ENCODE measurements at regions not wholly inside any gene's neighbourhood (a gene's known extent, or its start where the extent isn't known, plus 50 kb on each side); places are given as distances from the start of the nearest gene placed in this dataset.
A peak's percentile ranks its signal among the peaks of the same experiment; 100 is the strongest.

- TF ChIP-seq SIN3A (IDR thresholded peaks at IDR 0.05; ENCODE audit: borderline replicate concordance, insufficient read depth, low read length) (no peak), REST (IDR thresholded peaks at IDR 0.05; ENCODE audit: insufficient read depth in 1 of 2, low read depth in 2 of 2, low read length in 2 of 2) (peak; percentile 36 to 85; a peak in 3 of 4 replicates)
These were observed 922.6 kb upstream of the SLIT2 start for GRCh38 chr4:19329077-19329476.

- TF ChIP-seq POLR2AphosphoS5 (IDR thresholded peaks at IDR 0.05; ENCODE audit: low read depth, low read length) (no peak), REST (IDR thresholded peaks at IDR 0.05; ENCODE audit: insufficient read depth in 1 of 2, low read depth in 2 of 2, low read length in 2 of 2) (no peak), SIN3A (IDR thresholded peaks at IDR 0.05; ENCODE audit: borderline replicate concordance, insufficient read depth, low read length) (no peak), FOXP2 (optimal IDR thresholded peaks at IDR 0.05; ENCODE audit: borderline replicate concordance, extremely low read depth, extremely low read length, insufficient read depth) (no peak), TAF1 (IDR thresholded peaks at IDR 0.05; ENCODE audit: borderline replicate concordance, insufficient read depth, low read length) (no peak)
These were observed 924.3 kb upstream of the SLIT2 start for GRCh38 chr4:19327364-19327763.

GRCh38 chr4:19324184-19324583 is 927.5 kb upstream of the SLIT2 start:
- TF ChIP-seq TAF1 (IDR thresholded peaks at IDR 0.05; ENCODE audit: borderline replicate concordance, insufficient read depth, low read length) (no peak), REST (IDR thresholded peaks at IDR 0.05; ENCODE audit: insufficient read depth in 1 of 2, low read depth in 2 of 2, low read length in 2 of 2) (no peak), POLR2AphosphoS5 (IDR thresholded peaks at IDR 0.05; ENCODE audit: low read depth, low read length) (no peak), SIN3A (IDR thresholded peaks at IDR 0.05; ENCODE audit: borderline replicate concordance, insufficient read depth, low read length) (no peak)

GRCh38 chr4:19319607-19320006 is 932.1 kb upstream of the SLIT2 start:
- TF ChIP-seq POLR2AphosphoS5 (IDR thresholded peaks at IDR 0.05; ENCODE audit: low read depth, low read length) (no peak), TAF1 (IDR thresholded peaks at IDR 0.05; ENCODE audit: borderline replicate concordance, insufficient read depth, low read length) (no peak), FOXP2 (optimal IDR thresholded peaks at IDR 0.05; ENCODE audit: borderline replicate concordance, extremely low read depth, extremely low read length, insufficient read depth) (no peak), REST (IDR thresholded peaks at IDR 0.05; ENCODE audit: insufficient read depth in 1 of 2, low read depth in 2 of 2, low read length in 2 of 2) (no peak), SIN3A (IDR thresholded peaks at IDR 0.05; ENCODE audit: borderline replicate concordance, insufficient read depth, low read length) (no peak)

- TF ChIP-seq TAF1 (IDR thresholded peaks at IDR 0.05; ENCODE audit: borderline replicate concordance, insufficient read depth, low read length) (no peak), SIN3A (IDR thresholded peaks at IDR 0.05; ENCODE audit: borderline replicate concordance, insufficient read depth, low read length) (no peak), POLR2AphosphoS5 (IDR thresholded peaks at IDR 0.05; ENCODE audit: low read depth, low read length) (no peak), REST (IDR thresholded peaks at IDR 0.05; ENCODE audit: insufficient read depth in 1 of 2, low read depth in 2 of 2, low read length in 2 of 2) (no peak), FOXP2 (optimal IDR thresholded peaks at IDR 0.05; ENCODE audit: borderline replicate concordance, extremely low read depth, extremely low read length, insufficient read depth) (no peak)
These were observed 934.3 kb upstream of the SLIT2 start for GRCh38 chr4:19317377-19317776.

Data from PFSK-1 (cell line).